Suprapubic skin (tissue), 4 donors: ENCODE measurements at regions not wholly inside any gene's neighbourhood (a gene's known extent, or its start where the extent isn't known, plus 50 kb on each side); places are given as distances from the start of the nearest gene placed in this dataset.

Source experiments
- DNase-seq, 2 donors: peaks; one replicate each; pipeline ENCODE4 v3.0.0-alpha.2; 2019; ENCODE audit warnings: low spot score in 2 of 2
- H3K27ac ChIP-seq: fragments of 200-600 bp; sonication (generic); one replicate; pipeline ENCODE4 v1.5.1; 2019
- H3K27me3 ChIP-seq: fragments of 200-600 bp; sonication (generic); one replicate; pipeline ENCODE4 v1.5.1; 2019
- H3K36me3 ChIP-seq: fragments of 200-600 bp; sonication (generic); one replicate; pipeline ENCODE4 v1.5.1; 2019
- H3K4me1 ChIP-seq: fragments of 200-600 bp; sonication (generic); one replicate; pipeline ENCODE4 v1.5.1; 2019
- H3K4me3 ChIP-seq: fragments of 200-600 bp; sonication (generic); one replicate; pipeline ENCODE4 v1.5.1; 2019; ENCODE audit warnings: mild to moderate bottlenecking
- H3K9me3 ChIP-seq: fragments of 200-600 bp; sonication (generic); one replicate; pipeline ENCODE4 v1.5.1; 2019
- EP300 ChIP-seq: sonication (generic); formaldehyde crosslinking; IDR thresholded peaks from one replicate; pipeline ENCODE4 v1.6.1; 2017; ENCODE audit warnings: antibody characterized with exemption
- POLR2A ChIP-seq, 2 donors: fragments of 450-650 bp; IDR thresholded peaks; one replicate each; pipeline ENCODE4 v1.6.1; 2017; ENCODE audit warnings: antibody characterized with exemption in 2 of 2, mild to moderate bottlenecking in 2 of 2, moderate library complexity in 2 of 2
- POLR2AphosphoS5 ChIP-seq, 3 donors: sonication (generic); formaldehyde crosslinking; IDR thresholded peaks; one replicate each; pipeline ENCODE4 v1.6.1; 2017; ENCODE audit warnings: antibody characterized with exemption in 3 of 3
- WGBS: methylation state at CpG from one replicate; pipeline ENCODE4 v1.1.5; 2018; 5-methylcytosine and 5-hydroxymethylcytosine counted together
- TF ChIP-seq, protein P1 (sequence below), 2 donors: fragments of 200-600 bp in 1 of 2; fragments of 450-650 bp in 1 of 2; sonication (generic) in 1 of 2; IDR thresholded peaks; one replicate each; pipeline ENCODE4 v1.5.1; 2016 to 2019; ENCODE audit warnings: antibody characterized with exemption in 2 of 2, mild to moderate bottlenecking in 1 of 2, moderate library complexity in 1 of 2

DNA sequence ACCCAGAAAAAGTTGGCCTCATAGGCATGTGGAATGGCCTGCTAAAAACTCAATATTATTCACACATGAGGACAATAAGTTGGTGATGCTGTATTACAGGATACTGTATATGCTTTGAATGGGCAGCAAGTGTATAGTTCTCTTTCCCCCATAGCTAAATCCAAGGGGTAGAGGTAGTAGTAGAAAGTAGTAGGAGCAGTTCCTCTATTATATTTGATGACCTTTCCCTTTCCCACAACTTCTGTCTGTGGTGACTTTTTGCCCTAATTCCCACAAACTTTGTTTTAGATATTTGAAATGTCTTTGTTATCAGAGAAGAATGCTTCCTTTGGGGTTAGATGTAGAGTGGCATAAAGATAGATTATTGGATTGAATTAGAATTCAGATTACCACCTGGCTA, 154.0 kb upstream of the STEAP4 start:
- Histone ChIP-seq H3K27me3 (no peaks in the 10 kb centered on the region), H3K4me3 (no peak overlapping the region), H3K4me1 (no peaks in the 10 kb centered on the region), H3K36me3 (no peaks in the 10 kb centered on the region), H3K27ac (no peak overlapping the region), H3K9me3 (no peaks in the 10 kb centered on the region)
- no peak for DNase-seq
- TF ChIP-seq POLR2A (IDR thresholded peaks at IDR 0.05) (no peak), EP300 (no peak), POLR2AphosphoS5 (IDR thresholded peaks at IDR 0.05) (no peak)
- TF ChIP-seq, protein P1, sequence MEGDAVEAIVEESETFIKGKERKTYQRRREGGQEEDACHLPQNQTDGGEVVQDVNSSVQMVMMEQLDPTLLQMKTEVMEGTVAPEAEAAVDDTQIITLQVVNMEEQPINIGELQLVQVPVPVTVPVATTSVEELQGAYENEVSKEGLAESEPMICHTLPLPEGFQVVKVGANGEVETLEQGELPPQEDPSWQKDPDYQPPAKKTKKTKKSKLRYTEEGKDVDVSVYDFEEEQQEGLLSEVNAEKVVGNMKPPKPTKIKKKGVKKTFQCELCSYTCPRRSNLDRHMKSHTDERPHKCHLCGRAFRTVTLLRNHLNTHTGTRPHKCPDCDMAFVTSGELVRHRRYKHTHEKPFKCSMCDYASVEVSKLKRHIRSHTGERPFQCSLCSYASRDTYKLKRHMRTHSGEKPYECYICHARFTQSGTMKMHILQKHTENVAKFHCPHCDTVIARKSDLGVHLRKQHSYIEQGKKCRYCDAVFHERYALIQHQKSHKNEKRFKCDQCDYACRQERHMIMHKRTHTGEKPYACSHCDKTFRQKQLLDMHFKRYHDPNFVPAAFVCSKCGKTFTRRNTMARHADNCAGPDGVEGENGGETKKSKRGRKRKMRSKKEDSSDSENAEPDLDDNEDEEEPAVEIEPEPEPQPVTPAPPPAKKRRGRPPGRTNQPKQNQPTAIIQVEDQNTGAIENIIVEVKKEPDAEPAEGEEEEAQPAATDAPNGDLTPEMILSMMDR (IDR thresholded peaks at IDR 0.05) = no peak

- Histone ChIP-seq H3K9me3 (no peaks in the 10 kb centered on the region), H3K36me3 (no peaks in the 10 kb centered on the region), H3K4me3 (no peak overlapping the region), H3K27me3 (no peaks in the 10 kb centered on the region), H3K4me1 (no peaks in the 10 kb centered on the region), H3K27ac (no peak overlapping the region)
- no peak for DNase-seq
- TF ChIP-seq EP300 (no peak), POLR2A (IDR thresholded peaks at IDR 0.05) (no peak), POLR2AphosphoS5 (IDR thresholded peaks at IDR 0.05) (no peak)
- TF ChIP-seq, protein P1 (IDR thresholded peaks at IDR 0.05) = no peak
Observed at GRCh38 chr7:88458946-88459345, 152.3 kb upstream of the STEAP4 start.

DNA sequence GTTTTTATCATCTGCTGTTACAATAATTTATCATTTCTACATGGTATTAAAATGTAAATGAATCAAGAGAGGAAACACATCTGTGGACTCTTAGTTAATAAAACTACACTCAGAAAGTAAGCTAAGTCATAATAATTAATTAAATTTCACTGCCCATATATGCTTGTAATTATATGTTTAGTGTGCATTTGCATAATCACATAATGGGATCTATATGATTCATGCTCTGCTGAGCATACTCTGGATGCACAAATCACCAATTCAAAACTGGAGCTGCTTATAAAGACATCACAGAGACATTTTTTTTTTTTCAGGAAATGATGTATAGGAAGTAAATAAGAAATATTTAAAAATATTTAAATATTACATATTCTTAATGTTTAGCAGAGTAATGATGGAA, 151.6 kb upstream of the STEAP4 start:
- TF ChIP-seq, protein P1 (IDR thresholded peaks at IDR 0.05) = no peak
- TF ChIP-seq POLR2A (IDR thresholded peaks at IDR 0.05) = no peak
- TF ChIP-seq EP300 = no peak
- no peak for TF ChIP-seq POLR2AphosphoS5 (IDR thresholded peaks at IDR 0.05)
- DNase-seq = no peak
- no peak overlapping the region for H3K27ac ChIP-seq
- no peaks in the 10 kb centered on the region for H3K9me3 ChIP-seq
- no peaks in the 10 kb centered on the region for H3K4me1 ChIP-seq
- no peaks in the 10 kb centered on the region for H3K27me3 ChIP-seq
- no peaks in the 10 kb centered on the region for H3K36me3 ChIP-seq
- H3K4me3 ChIP-seq = no peak overlapping the region

DNA sequence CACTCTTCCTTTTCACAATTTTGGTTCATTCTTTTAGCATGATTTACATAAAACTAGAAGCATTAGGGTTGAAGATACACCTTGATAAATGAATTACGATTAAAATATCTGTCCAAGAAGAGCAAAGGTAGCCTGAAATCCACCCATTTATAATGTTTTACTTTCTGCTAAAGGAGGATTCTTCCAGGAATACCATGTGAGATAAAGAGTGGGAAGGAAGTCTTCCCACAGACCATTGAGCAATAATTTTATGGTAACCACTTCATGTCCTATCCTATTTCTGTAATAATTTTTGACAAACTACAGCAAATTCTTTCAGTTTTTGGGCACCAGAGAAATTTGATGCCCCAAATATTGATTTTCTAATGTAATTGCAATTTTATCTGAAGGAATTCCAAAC, 150.6 kb upstream of the STEAP4 start:
- WGBS = 90% methylated on average over 1 of the region's 1 CpG
- Histone ChIP-seq H3K36me3 (no peaks in the 10 kb centered on the region), H3K4me1 (no peaks in the 10 kb centered on the region), H3K9me3 (no peaks in the 10 kb centered on the region), H3K27me3 (no peaks in the 10 kb centered on the region), H3K4me3 (no peak overlapping the region), H3K27ac (no peak overlapping the region)
- no peak for DNase-seq
- TF ChIP-seq EP300 (no peak), POLR2A (IDR thresholded peaks at IDR 0.05) (no peak), POLR2AphosphoS5 (IDR thresholded peaks at IDR 0.05) (no peak)
- TF ChIP-seq, protein P1 (IDR thresholded peaks at IDR 0.05) = no peak

DNA sequence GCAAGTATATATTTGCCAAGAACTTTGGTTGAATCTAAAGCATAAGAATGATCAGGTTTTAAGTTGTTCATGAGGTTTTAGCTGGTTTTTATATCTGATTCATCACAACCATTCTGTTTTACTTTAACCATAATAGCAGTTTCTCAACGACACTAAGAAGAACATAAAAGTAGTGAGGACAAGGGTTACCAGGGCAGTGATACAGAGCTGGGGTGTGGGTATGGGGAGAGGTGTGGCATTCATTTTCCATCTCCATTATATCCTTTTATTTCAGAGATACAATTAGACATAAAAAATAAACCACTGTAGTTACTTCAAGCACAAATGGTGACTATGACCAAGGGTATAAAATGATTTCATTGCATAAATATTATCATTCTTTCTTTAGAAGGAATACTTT, 149.8 kb upstream of the STEAP4 start:
- DNase-seq = no peak
- 0% methylated on average over 1 of the region's 1 CpG for WGBS
- Histone ChIP-seq H3K4me3 (no peak overlapping the region), H3K9me3 (no peaks in the 10 kb centered on the region), H3K4me1 (no peaks in the 10 kb centered on the region), H3K27ac (no peak overlapping the region), H3K36me3 (no peaks in the 10 kb centered on the region), H3K27me3 (no peaks in the 10 kb centered on the region)
- TF ChIP-seq, protein P1 (IDR thresholded peaks at IDR 0.05) = no peak
- TF ChIP-seq POLR2AphosphoS5 (IDR thresholded peaks at IDR 0.05) (no peak), POLR2A (IDR thresholded peaks at IDR 0.05) (no peak), EP300 (no peak)
